CD14-positive monocyte (primary cell): ENCODE measurements at regions not wholly inside any gene's neighbourhood (a gene's known extent, or its start where the extent isn't known, plus 50 kb on each side); places are given as distances from the start of the nearest gene placed in this dataset.

Experiments used
- DNase-seq, 3 donors: peaks; one replicate each; pipeline ENCODE4 v3.0.0-alpha.2; 2011 to 2022
- H2AFZ ChIP-seq: 2 replicates; pipeline ENCODE4 v1.6.0; 2012; ENCODE audit warnings: mild to moderate bottlenecking, low read depth, low read length, inconsistent platforms; ENCODE audit not compliant: insufficient read depth, poor library complexity, severe bottlenecking
- H3K27ac ChIP-seq, 2 donors: 1 replicate in 1 of 2; 2 replicates in 1 of 2; pipeline ENCODE4 v1.5.1; 2012 to 2013; ENCODE audit warnings: low read length in 2 of 2, control low read depth in 1 of 2, inconsistent platforms in 1 of 2, low read depth in 1 of 2, mild to moderate bottlenecking in 1 of 2
- H3K27me3 ChIP-seq, 2 donors: one replicate each; pipeline versions ENCODE4 v1.6.0 to v1.6.1; 2011 to 2013; ENCODE audit warnings: low read length in 2 of 2; ENCODE audit not compliant: control insufficient read depth in 2 of 2, insufficient read depth in 2 of 2
- H3K36me3 ChIP-seq, 2 donors: replicated peaks in 1 of 2; 1 replicate in 1 of 2; 2 replicates in 1 of 2; pipeline versions ENCODE4 v1.5.1 to v1.6.1; 2012 to 2013; ENCODE audit warnings: low read length in 2 of 2, control low read depth in 1 of 2, inconsistent platforms in 1 of 2, mild to moderate bottlenecking in 1 of 2; ENCODE audit not compliant: insufficient read depth in 2 of 2, control insufficient read depth in 1 of 2
- H3K4me1 ChIP-seq, 2 donors: 1 replicate in 1 of 2; 2 replicates in 1 of 2; pipeline versions ENCODE4 v1.5.1 to v1.6.1; 2012 to 2013; ENCODE audit warnings: low read length in 2 of 2, control low read depth in 1 of 2, inconsistent platforms in 1 of 2, mild to moderate bottlenecking in 1 of 2, moderate library complexity in 1 of 2; ENCODE audit not compliant: insufficient read depth in 2 of 2, control insufficient read depth in 1 of 2
- H3K4me2 ChIP-seq: replicated peaks from 2 replicates; pipeline ENCODE3; 2012; ENCODE audit warnings: low read length, moderate library complexity, mild to moderate bottlenecking; ENCODE audit not compliant: poor library complexity, severe bottlenecking; ENCODE audit errors: extremely low read depth
- H3K4me3 ChIP-seq, 3 experiments: fragments of 200-600 bp in 1 of 3; sonication (generic) in 1 of 3; replicated peaks in 1 of 3; 1 replicate in 2 of 3; 2 replicates in 1 of 3; pipeline ENCODE4 v1.5.1; 2011 to 2013; ENCODE audit warnings: low read length in 3 of 3, mild to moderate bottlenecking in 3 of 3, control low read depth in 2 of 3, low read depth in 2 of 3, inconsistent platforms in 1 of 3, moderate library complexity in 1 of 3
- H3K79me2 ChIP-seq: 2 replicates; pipeline ENCODE4 v1.6.0; 2012; ENCODE audit warnings: mild to moderate bottlenecking, control low read depth, inconsistent platforms, low read length, moderate library complexity; ENCODE audit not compliant: insufficient read depth
- H3K9ac ChIP-seq: 2 replicates; pipeline ENCODE4 v1.6.0; 2017; ENCODE audit warnings: low read length, mild to moderate bottlenecking; ENCODE audit not compliant: insufficient read depth, poor library complexity, severe bottlenecking
- H3K9me3 ChIP-seq, 2 donors: replicated peaks in 1 of 2; 1 replicate in 1 of 2; 2 replicates in 1 of 2; pipeline versions ENCODE4 v1.5.1 to v1.6.1; 2012 to 2013; ENCODE audit warnings: low read length in 2 of 2, control low read depth in 1 of 2; ENCODE audit not compliant: control insufficient read depth in 1 of 2, insufficient read depth in 1 of 2
- H4K20me1 ChIP-seq: 2 replicates; pipeline ENCODE4 v1.6.0; 2012; ENCODE audit warnings: mild to moderate bottlenecking, low read length, control low read depth, moderate library complexity; ENCODE audit not compliant: insufficient read depth
- H3K27ac Mint-ChIP-seq, 7 donors: one replicate each; pipeline ENCODE4 v1.8.0; 2020; ENCODE audit warnings: mild to moderate bottlenecking in 7 of 7, mixed read lengths in 7 of 7, moderate library complexity in 6 of 7, inconsistent platforms in 2 of 7
- H3K27me3 Mint-ChIP-seq, 3 donors: one replicate each; pipeline ENCODE4 v1.8.0; 2021 to 2022; ENCODE audit warnings: low read depth in 3 of 3, mild to moderate bottlenecking in 3 of 3, mixed read lengths in 3 of 3, moderate library complexity in 3 of 3, inconsistent platforms in 1 of 3
- H3K36me3 Mint-ChIP-seq, 2 donors: one replicate each; pipeline ENCODE4 v1.8.0; 2020; ENCODE audit warnings: mixed read lengths in 2 of 2, inconsistent platforms in 1 of 2, mild to moderate bottlenecking in 1 of 2
- H3K4me1 Mint-ChIP-seq: one replicate; pipeline ENCODE4 v1.8.0; 2020; ENCODE audit warnings: mild to moderate bottlenecking, mixed read lengths
- H3K4me3 Mint-ChIP-seq, 2 donors: one replicate each; pipeline ENCODE4 v1.8.0; 2020; ENCODE audit warnings: mild to moderate bottlenecking in 2 of 2, mixed read lengths in 2 of 2, moderate library complexity in 1 of 2
- H3K9me3 Mint-ChIP-seq, 7 donors: one replicate each; pipeline ENCODE4 v1.8.0; 2020 to 2022; ENCODE audit warnings: mixed read lengths in 7 of 7, mild to moderate bottlenecking in 6 of 7, moderate library complexity in 6 of 7, inconsistent platforms in 2 of 7
- WGBS: methylation state at CpG from one replicate; pipeline ENCODE4 v1.1.5; 2013; ENCODE audit warnings: missing lambda C conversion rate; ENCODE audit not compliant: insufficient coverage; 5-methylcytosine and 5-hydroxymethylcytosine counted together
- intact Hi-C, 2 donors: fragments of 100-400 bp; cut with micrococcal nuclease; formaldehyde crosslinking; loops; one replicate each; pipeline versions ENCODE4 v1.15.0 to v1.15.1; 2023
- TF ChIP-seq, protein P1 (sequence below): fragments of 200-600 bp; IDR thresholded peaks from one replicate; pipeline ENCODE4 v1.8.0; 2022; ENCODE audit warnings: antibody characterized with exemption, mild to moderate bottlenecking

GRCh38 chr11:44466531-44467205 is 98.8 kb upstream of the CD82 start:
- H3K4me2 ChIP-seq, result no peak overlapping the region
- no peak overlapping the region for H3K4me3 Mint-ChIP-seq
- WGBS, result 96% methylated on average over 23 of the region's 24 CpGs
- H3K9me3 Mint-ChIP-seq, result peaks cover 6 to 26% (median 18%) of the 10 kb centered on the region in 7 donors
- H3K4me1 ChIP-seq, result no peaks in the 10 kb centered on the region
- H4K20me1 ChIP-seq, result no peaks in the 10 kb centered on the region
- no peak overlapping the region for H3K9ac ChIP-seq
- no peaks in the 10 kb centered on the region for H3K36me3 ChIP-seq
- no peak overlapping the region for H3K4me3 ChIP-seq
- peak overlapping the region in 1 of 7 donors; percentile 5 for H3K27ac Mint-ChIP-seq
- no peaks in the 10 kb centered on the region for H3K27me3 ChIP-seq
- H3K79me2 ChIP-seq, result no peaks in the 10 kb centered on the region
- no peak overlapping the region for H2AFZ ChIP-seq
- peaks cover 6 to 12% (median 10%) of the 10 kb centered on the region in 3 donors for H3K27me3 Mint-ChIP-seq
- H3K36me3 Mint-ChIP-seq, result no peaks in the 10 kb centered on the region
- H3K27ac ChIP-seq, result no peak overlapping the region
- DNase-seq, result no peak
- H3K9me3 ChIP-seq, result peaks cover 0 to 22% of the 10 kb centered on the region in 2 donors
- H3K4me1 Mint-ChIP-seq, result no peaks in the 10 kb centered on the region
- TF ChIP-seq, protein P1, sequence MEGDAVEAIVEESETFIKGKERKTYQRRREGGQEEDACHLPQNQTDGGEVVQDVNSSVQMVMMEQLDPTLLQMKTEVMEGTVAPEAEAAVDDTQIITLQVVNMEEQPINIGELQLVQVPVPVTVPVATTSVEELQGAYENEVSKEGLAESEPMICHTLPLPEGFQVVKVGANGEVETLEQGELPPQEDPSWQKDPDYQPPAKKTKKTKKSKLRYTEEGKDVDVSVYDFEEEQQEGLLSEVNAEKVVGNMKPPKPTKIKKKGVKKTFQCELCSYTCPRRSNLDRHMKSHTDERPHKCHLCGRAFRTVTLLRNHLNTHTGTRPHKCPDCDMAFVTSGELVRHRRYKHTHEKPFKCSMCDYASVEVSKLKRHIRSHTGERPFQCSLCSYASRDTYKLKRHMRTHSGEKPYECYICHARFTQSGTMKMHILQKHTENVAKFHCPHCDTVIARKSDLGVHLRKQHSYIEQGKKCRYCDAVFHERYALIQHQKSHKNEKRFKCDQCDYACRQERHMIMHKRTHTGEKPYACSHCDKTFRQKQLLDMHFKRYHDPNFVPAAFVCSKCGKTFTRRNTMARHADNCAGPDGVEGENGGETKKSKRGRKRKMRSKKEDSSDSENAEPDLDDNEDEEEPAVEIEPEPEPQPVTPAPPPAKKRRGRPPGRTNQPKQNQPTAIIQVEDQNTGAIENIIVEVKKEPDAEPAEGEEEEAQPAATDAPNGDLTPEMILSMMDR, result no peak
- intact Hi-C loops, result no loop called here

- WGBS, result 43% methylated on average over 1 of the region's 1 CpG
- Mint-ChIP-seq H3K4me1 (no peaks in the 10 kb centered on the region), H3K4me3 (no peak overlapping the region)
These were observed 98.0 kb upstream of the CD82 start for GRCh38 chr11:44467413-44467812.

More at GRCh38 chr11:44467413-44467812, 98.0 kb upstream of the CD82 start:
- Histone ChIP-seq H3K79me2 (no peaks in the 10 kb centered on the region), H3K9me3 (peaks cover 0 to 22% of the 10 kb centered on the region in 2 donors), H3K9ac (no peak overlapping the region), H4K20me1 (no peaks in the 10 kb centered on the region), H2AFZ (no peak overlapping the region), H3K36me3 (no peaks in the 10 kb centered on the region), H3K4me2 (no peak overlapping the region), H3K4me1 (no peaks in the 10 kb centered on the region), H3K4me3 (no peak overlapping the region), H3K27me3 (no peaks in the 10 kb centered on the region), H3K27ac (no peak overlapping the region)
- no peaks in the 10 kb centered on the region for H3K36me3 Mint-ChIP-seq
- peaks cover 6 to 12% (median 8%) of the 10 kb centered on the region in 3 donors for H3K27me3 Mint-ChIP-seq
- H3K27ac Mint-ChIP-seq, result no peak overlapping the region
- DNase-seq, result no peak
- TF ChIP-seq, protein P1, result no peak
- peaks cover 6 to 26% (median 14%) of the 10 kb centered on the region in 7 donors for H3K9me3 Mint-ChIP-seq
- intact Hi-C loops, result no loop called here
